Keratinocyte (primary cell): ENCODE measurements at regions not wholly inside any gene's neighbourhood (a gene's known extent, or its start where the extent isn't known, plus 50 kb on each side); places are given as distances from the start of the nearest gene placed in this dataset.

ENCODE experiments used
- DNase-seq: peaks from one replicate; pipeline ENCODE4 v3.0.0-alpha.2; 2011; ENCODE audit warnings: low read depth, missing footprints, low spot score
- FAIRE-seq: peaks from 2 replicates; lab custom pipeline; 2011; peaks lifted over from hg19 to GRCh38; lab: Jason Lieb, UNC
- H2AFZ ChIP-seq: 2 replicates; pipeline ENCODE4 v1.6.0; 2012; ENCODE audit warnings: low read length, control low read depth, inconsistent platforms; ENCODE audit not compliant: control insufficient read depth
- H3K27ac ChIP-seq: 2 replicates; pipeline ENCODE4 v1.5.1; 2011; ENCODE audit warnings: low read length; ENCODE audit not compliant: control insufficient read depth, insufficient read depth
- H3K27me3 ChIP-seq: 3 replicates; pipeline ENCODE4 v1.6.0; 2011; ENCODE audit warnings: low read length; ENCODE audit not compliant: control insufficient read depth, insufficient read depth; ENCODE audit errors: extremely low read depth
- H3K36me3 ChIP-seq, 2 experiments: 2 replicates in 1 of 2; 3 replicates in 1 of 2; pipeline ENCODE4 v1.5.1; 2011; ENCODE audit warnings: low read length in 2 of 2, mild to moderate bottlenecking in 1 of 2; ENCODE audit not compliant: control insufficient read depth in 2 of 2, insufficient read depth in 2 of 2; ENCODE audit errors: extremely low read depth in 1 of 2
- H3K4me1 ChIP-seq: 3 replicates; pipeline ENCODE4 v1.5.1; 2011; ENCODE audit warnings: low read length; ENCODE audit not compliant: control insufficient read depth, insufficient read depth; ENCODE audit errors: extremely low read depth
- H3K4me2 ChIP-seq: 3 replicates; pipeline ENCODE4 v1.6.0; 2011; ENCODE audit warnings: low read depth, low read length; ENCODE audit not compliant: control insufficient read depth, insufficient read depth; ENCODE audit errors: extremely low read depth
- H3K4me3 ChIP-seq, 3 experiments: fragments of 200-600 bp in 1 of 3; sonication (generic) in 1 of 3; 2 replicates in 2 of 3; 3 replicates in 1 of 3; pipeline ENCODE4 v1.5.1; 2011 to 2016; ENCODE audit warnings: low read length in 3 of 3, mild to moderate bottlenecking in 3 of 3, control low read depth in 2 of 3, inconsistent platforms in 1 of 3, low read depth in 1 of 3, mixed read lengths in 1 of 3, mixed run types in 1 of 3, moderate library complexity in 1 of 3; ENCODE audit not compliant: control insufficient read depth in 2 of 3, insufficient read depth in 2 of 3; ENCODE audit errors: extremely low read depth in 1 of 3
- H3K79me2 ChIP-seq: 2 replicates; pipeline ENCODE4 v1.6.0; 2012; ENCODE audit warnings: low read length; ENCODE audit not compliant: control insufficient read depth, insufficient read depth
- H3K9ac ChIP-seq: 3 replicates; pipeline ENCODE4 v1.6.0; 2011; ENCODE audit warnings: low read length; ENCODE audit not compliant: control insufficient read depth, insufficient read depth; ENCODE audit errors: extremely low read depth
- H3K9me1 ChIP-seq: 3 replicates; pipeline ENCODE4 v1.6.0; 2011; ENCODE audit warnings: low read length; ENCODE audit not compliant: control insufficient read depth, insufficient read depth; ENCODE audit errors: extremely low read depth
- H3K9me3 ChIP-seq: 2 replicates; pipeline ENCODE4 v1.5.1; 2012; ENCODE audit warnings: low read depth, low read length; ENCODE audit not compliant: control insufficient read depth
- H4K20me1 ChIP-seq: 3 replicates; pipeline ENCODE4 v1.6.0; 2011; ENCODE audit warnings: low read length; ENCODE audit not compliant: control insufficient read depth, insufficient read depth; ENCODE audit errors: extremely low read depth
- CTCF ChIP-seq, 3 experiments: IDR thresholded peaks in 1 of 3; conservative IDR thresholded peaks in 1 of 3; optimal IDR thresholded peaks in 1 of 3; 2 replicates in 2 of 3; 3 replicates in 1 of 3; pipeline versions ENCODE3 to v1.5.1; 2011; ENCODE audit warnings: low read length in 3 of 3, mild to moderate bottlenecking in 3 of 3, moderate library complexity in 2 of 3, control low read depth in 1 of 3, inconsistent platforms in 1 of 3; ENCODE audit not compliant: insufficient read depth in 2 of 3; ENCODE audit errors: extremely low read depth in 1 of 3
- EZH2 ChIP-seq: IDR thresholded peaks from one replicate; pipeline ENCODE4 v1.6.1; 2012; ENCODE audit warnings: inconsistent platforms, mild to moderate bottlenecking, low read length, moderate library complexity
- dilution Hi-C: fragments of 300-500 bp; cut with MboI; formaldehyde crosslinking; loops from one replicate; pipeline ENCODE4 v1.7.0; 2020; ENCODE audit warnings: low sequenced_read_pairs; ENCODE audit not compliant: extremely low pct_ligation_motif_present

DNA sequence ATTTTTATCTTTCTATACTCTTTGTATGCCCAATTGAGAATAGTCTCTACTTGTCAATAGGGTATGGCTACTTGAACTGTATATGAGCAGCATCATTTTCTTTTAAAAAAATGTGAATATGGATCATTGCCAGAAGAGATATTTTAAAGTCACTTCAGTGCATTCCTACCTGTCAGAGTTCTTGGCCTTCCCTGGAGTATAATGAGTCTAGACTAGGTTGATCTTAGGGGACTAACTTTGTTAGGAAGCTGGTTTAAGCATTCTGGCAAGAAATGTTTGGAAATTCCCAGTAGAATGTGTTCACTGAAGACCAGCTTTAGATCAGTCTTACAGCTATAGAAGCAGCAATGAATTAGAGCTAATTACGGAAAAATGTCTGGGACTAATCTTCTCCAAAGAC is 178.2 kb downstream of the FAT4 start:
- Histone ChIP-seq H3K4me3 (no peak overlapping the region), H3K4me1 (no peaks in the 10 kb centered on the region), H3K9ac (no peak overlapping the region), H3K27ac (no peak overlapping the region), H3K36me3 (no peaks in the 10 kb centered on the region), H2AFZ (no peak overlapping the region), H3K79me2 (no peaks in the 10 kb centered on the region), H3K9me3 (no peaks in the 10 kb centered on the region), H3K4me2 (no peak overlapping the region), H4K20me1 (no peaks in the 10 kb centered on the region), H3K9me1 (no peaks in the 10 kb centered on the region), H3K27me3 (no peaks in the 10 kb centered on the region)
- dilution Hi-C loops = no loop called here
- no peak for TF ChIP-seq CTCF (optimal IDR thresholded peaks at IDR 0.05 in 1 of 3, IDR thresholded peaks at IDR 0.05 in 1 of 3, conservative IDR thresholded peaks at IDR 0.05 in 1 of 3; ENCODE audit: extremely low read depth in 1 of 3, insufficient read depth in 2 of 3, low read length in 3 of 3)
- no peak for TF ChIP-seq EZH2
- DNase-seq (no peak), FAIRE-seq (no peak)

GRCh38 chr4:125497861-125498260 is 183.1 kb downstream of the FAT4 start:
- dilution Hi-C loops = no loop called here

More at GRCh38 chr4:125497861-125498260, 183.1 kb downstream of the FAT4 start:
- FAIRE-seq (no peak), DNase-seq (no peak)
- TF ChIP-seq CTCF (optimal IDR thresholded peaks at IDR 0.05 in 1 of 3, IDR thresholded peaks at IDR 0.05 in 1 of 3, conservative IDR thresholded peaks at IDR 0.05 in 1 of 3; ENCODE audit: extremely low read depth in 1 of 3, insufficient read depth in 2 of 3, low read length in 3 of 3) (no peak), EZH2 (no peak)
- no peak overlapping the region for H3K9ac ChIP-seq
- H3K4me3 ChIP-seq = no peak overlapping the region
- no peak overlapping the region for H2AFZ ChIP-seq
- no peak overlapping the region for H3K4me2 ChIP-seq
- no peaks in the 10 kb centered on the region for H3K27me3 ChIP-seq
- H3K27ac ChIP-seq = no peak overlapping the region
- H4K20me1 ChIP-seq = no peaks in the 10 kb centered on the region
- no peaks in the 10 kb centered on the region for H3K36me3 ChIP-seq
- no peaks in the 10 kb centered on the region for H3K4me1 ChIP-seq
- no peaks in the 10 kb centered on the region for H3K79me2 ChIP-seq
- H3K9me1 ChIP-seq = no peaks in the 10 kb centered on the region
- no peaks in the 10 kb centered on the region for H3K9me3 ChIP-seq
